ENCODE measurements at regions not wholly inside any gene's neighbourhood (a gene's known extent, or its start where the extent isn't known, plus 50 kb on each side); places are given as distances from the start of the nearest gene placed in this dataset.

DNA sequence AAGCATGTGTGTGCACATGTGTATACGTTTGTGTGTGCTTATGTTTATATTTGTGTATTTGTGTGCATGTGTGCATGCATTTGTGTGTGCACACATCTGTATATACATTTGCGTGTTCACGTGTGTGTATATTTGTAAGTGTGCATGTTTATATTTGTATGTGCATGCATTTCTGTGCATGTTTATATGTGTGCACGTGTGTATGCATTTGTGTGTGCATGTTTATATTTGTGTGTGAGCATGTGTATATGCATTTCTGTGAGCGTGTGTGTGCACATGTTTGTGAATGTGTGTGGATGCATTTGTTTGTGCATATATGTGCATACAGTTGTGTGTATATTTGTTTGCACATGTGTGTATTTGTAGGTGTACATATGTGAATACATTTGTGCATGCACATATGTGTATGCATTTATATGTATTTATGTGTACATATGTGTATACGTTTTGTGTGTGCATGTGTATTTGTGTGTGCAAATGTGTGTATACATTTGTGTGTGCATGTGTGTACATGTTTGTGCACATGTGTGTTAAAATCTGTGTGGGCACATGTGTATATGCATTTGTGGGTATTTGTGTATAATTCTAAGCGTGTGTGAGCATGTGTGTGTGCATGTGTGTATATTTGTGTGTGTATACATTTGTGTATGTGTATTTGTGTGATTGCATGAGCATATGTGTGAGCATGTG, 140.4 kb upstream of the AFDN start:
- H4K20me1 ChIP-seq (ENCODE audit: insufficient read depth), result no peaks in the 10 kb centered on the region
- no peaks in the 10 kb centered on the region for H3K27me3 ChIP-seq (ENCODE audit: insufficient read depth, low read depth, low read length)
- TF ChIP-seq POLR2AphosphoS5 (IDR thresholded peaks at IDR 0.05) (no peak), RAD21 (conservative IDR thresholded peaks at IDR 0.05) (no peak), SMC3 (conservative IDR thresholded peaks at IDR 0.05; ENCODE audit: poor library complexity) (no peak), EP300 (conservative IDR thresholded peaks at IDR 0.05; ENCODE audit: poor library complexity, severe bottlenecking) (no peak), MXI1 (conservative IDR thresholded peaks at IDR 0.05; ENCODE audit: poor library complexity, severe bottlenecking) (no peak), TAF1 (IDR thresholded peaks at IDR 0.05; ENCODE audit: low read depth) (no peak), EZH2 (IDR thresholded peaks at IDR 0.05; ENCODE audit: borderline replicate concordance, insufficient read depth, low read length, poor library complexity, severe bottlenecking) (no peak)
- TF ChIP-seq, protein P1, sequence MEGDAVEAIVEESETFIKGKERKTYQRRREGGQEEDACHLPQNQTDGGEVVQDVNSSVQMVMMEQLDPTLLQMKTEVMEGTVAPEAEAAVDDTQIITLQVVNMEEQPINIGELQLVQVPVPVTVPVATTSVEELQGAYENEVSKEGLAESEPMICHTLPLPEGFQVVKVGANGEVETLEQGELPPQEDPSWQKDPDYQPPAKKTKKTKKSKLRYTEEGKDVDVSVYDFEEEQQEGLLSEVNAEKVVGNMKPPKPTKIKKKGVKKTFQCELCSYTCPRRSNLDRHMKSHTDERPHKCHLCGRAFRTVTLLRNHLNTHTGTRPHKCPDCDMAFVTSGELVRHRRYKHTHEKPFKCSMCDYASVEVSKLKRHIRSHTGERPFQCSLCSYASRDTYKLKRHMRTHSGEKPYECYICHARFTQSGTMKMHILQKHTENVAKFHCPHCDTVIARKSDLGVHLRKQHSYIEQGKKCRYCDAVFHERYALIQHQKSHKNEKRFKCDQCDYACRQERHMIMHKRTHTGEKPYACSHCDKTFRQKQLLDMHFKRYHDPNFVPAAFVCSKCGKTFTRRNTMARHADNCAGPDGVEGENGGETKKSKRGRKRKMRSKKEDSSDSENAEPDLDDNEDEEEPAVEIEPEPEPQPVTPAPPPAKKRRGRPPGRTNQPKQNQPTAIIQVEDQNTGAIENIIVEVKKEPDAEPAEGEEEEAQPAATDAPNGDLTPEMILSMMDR (IDR thresholded peaks at IDR 0.05; ENCODE audit: poor library complexity, severe bottlenecking), result no peak
- TF ChIP-seq, protein P2, sequence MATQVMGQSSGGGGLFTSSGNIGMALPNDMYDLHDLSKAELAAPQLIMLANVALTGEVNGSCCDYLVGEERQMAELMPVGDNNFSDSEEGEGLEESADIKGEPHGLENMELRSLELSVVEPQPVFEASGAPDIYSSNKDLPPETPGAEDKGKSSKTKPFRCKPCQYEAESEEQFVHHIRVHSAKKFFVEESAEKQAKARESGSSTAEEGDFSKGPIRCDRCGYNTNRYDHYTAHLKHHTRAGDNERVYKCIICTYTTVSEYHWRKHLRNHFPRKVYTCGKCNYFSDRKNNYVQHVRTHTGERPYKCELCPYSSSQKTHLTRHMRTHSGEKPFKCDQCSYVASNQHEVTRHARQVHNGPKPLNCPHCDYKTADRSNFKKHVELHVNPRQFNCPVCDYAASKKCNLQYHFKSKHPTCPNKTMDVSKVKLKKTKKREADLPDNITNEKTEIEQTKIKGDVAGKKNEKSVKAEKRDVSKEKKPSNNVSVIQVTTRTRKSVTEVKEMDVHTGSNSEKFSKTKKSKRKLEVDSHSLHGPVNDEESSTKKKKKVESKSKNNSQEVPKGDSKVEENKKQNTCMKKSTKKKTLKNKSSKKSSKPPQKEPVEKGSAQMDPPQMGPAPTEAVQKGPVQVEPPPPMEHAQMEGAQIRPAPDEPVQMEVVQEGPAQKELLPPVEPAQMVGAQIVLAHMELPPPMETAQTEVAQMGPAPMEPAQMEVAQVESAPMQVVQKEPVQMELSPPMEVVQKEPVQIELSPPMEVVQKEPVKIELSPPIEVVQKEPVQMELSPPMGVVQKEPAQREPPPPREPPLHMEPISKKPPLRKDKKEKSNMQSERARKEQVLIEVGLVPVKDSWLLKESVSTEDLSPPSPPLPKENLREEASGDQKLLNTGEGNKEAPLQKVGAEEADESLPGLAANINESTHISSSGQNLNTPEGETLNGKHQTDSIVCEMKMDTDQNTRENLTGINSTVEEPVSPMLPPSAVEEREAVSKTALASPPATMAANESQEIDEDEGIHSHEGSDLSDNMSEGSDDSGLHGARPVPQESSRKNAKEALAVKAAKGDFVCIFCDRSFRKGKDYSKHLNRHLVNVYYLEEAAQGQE (IDR thresholded peaks at IDR 0.05; ENCODE audit: borderline replicate concordance), result no peak
- no peaks in the 10 kb centered on the region for H3K36me3 ChIP-seq (ENCODE audit: insufficient read depth, low read length)
- H3K27ac ChIP-seq (ENCODE audit: low read length), result no peak overlapping the region
- H3K4me3 ChIP-seq (ENCODE audit: low read length), result no peak overlapping the region
- H3K9me2 ChIP-seq (ENCODE audit: insufficient read depth, low read length), result no peaks in the 10 kb centered on the region
- no peak overlapping the region for H2AFZ ChIP-seq (ENCODE audit: low read depth, low read length)
- H3K9me3 ChIP-seq (ENCODE audit: low read length), result no peaks in the 10 kb centered on the region
- no peak overlapping the region for H3K4me2 ChIP-seq (ENCODE audit: low read length)
- H3K79me2 ChIP-seq (replicated peaks; ENCODE audit: insufficient read depth, low read length), result no peaks in the 10 kb centered on the region
- H3F3A ChIP-seq (ENCODE audit: insufficient read depth, low read length, poor library complexity, severe bottlenecking), result no peaks in the 10 kb centered on the region
- no peak overlapping the region for H3K9ac ChIP-seq (ENCODE audit: low read length)

DNA sequence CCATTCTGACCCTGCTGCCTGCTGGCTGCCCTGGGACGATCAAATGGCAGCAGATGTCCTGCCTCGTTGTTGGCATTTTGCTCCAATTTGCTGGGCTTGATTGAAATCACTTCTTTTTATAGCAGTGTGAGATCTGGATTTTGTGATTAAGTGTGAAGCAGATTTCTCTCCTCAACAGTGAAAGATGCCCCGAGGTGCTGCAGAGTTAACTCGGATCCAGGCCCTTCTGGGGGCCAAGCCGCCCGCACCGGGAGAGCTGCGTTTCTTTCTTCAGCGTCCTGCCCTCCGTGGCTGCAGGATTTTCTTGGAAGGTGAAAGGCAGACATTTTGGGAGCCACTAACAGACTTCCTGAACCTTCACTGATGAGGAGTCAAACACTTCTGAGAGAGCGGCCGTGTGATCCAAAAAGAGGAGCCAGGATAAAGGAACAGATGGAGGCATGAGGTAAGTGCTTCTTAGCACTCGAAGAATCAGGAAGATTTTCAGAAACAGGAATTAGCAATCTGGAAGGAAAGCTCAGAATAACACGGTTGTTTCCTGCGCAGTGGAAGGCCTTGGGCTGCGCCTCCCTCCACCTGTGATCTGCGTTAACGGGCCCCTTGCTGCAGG, 139.5 kb upstream of the AFDN start:
- Histone ChIP-seq H3K4me2 (ENCODE audit: low read length) (no peak overlapping the region), H3K9ac (ENCODE audit: low read length) (no peak overlapping the region), H3K79me2 (replicated peaks; ENCODE audit: insufficient read depth, low read length) (no peaks in the 10 kb centered on the region), H2AFZ (ENCODE audit: low read depth, low read length) (no peak overlapping the region), H3F3A (ENCODE audit: insufficient read depth, low read length, poor library complexity, severe bottlenecking) (no peaks in the 10 kb centered on the region), H3K27me3 (ENCODE audit: insufficient read depth, low read depth, low read length) (no peaks in the 10 kb centered on the region), H3K36me3 (ENCODE audit: insufficient read depth, low read length) (no peaks in the 10 kb centered on the region), H4K20me1 (ENCODE audit: insufficient read depth) (no peaks in the 10 kb centered on the region), H3K27ac (ENCODE audit: low read length) (no peak overlapping the region), H3K9me2 (ENCODE audit: insufficient read depth, low read length) (no peaks in the 10 kb centered on the region), H3K4me3 (ENCODE audit: low read length) (no peak overlapping the region), H3K9me3 (ENCODE audit: low read length) (no peaks in the 10 kb centered on the region)
- TF ChIP-seq EP300 (conservative IDR thresholded peaks at IDR 0.05; ENCODE audit: poor library complexity, severe bottlenecking) (no peak), RAD21 (conservative IDR thresholded peaks at IDR 0.05) (no peak), MXI1 (conservative IDR thresholded peaks at IDR 0.05; ENCODE audit: poor library complexity, severe bottlenecking) (no peak), TAF1 (IDR thresholded peaks at IDR 0.05; ENCODE audit: low read depth) (no peak), SMC3 (conservative IDR thresholded peaks at IDR 0.05; ENCODE audit: poor library complexity) (no peak), EZH2 (IDR thresholded peaks at IDR 0.05; ENCODE audit: borderline replicate concordance, insufficient read depth, low read length, poor library complexity, severe bottlenecking) (no peak), POLR2AphosphoS5 (IDR thresholded peaks at IDR 0.05) (no peak)
- TF ChIP-seq, protein P2 (IDR thresholded peaks at IDR 0.05; ENCODE audit: borderline replicate concordance), result no peak
- TF ChIP-seq, protein P1 (IDR thresholded peaks at IDR 0.05; ENCODE audit: poor library complexity, severe bottlenecking), result no peak
